Ascending aorta (tissue), 2 donors: ENCODE measurements at regions not wholly inside any gene's neighbourhood (a gene's known extent, or its start where the extent isn't known, plus 50 kb on each side); places are given as distances from the start of the nearest gene placed in this dataset.

Experiments
- DNase-seq, 2 donors: peaks; one replicate each; pipeline ENCODE4 v3.0.0-alpha.2; 2019; ENCODE audit warnings: low spot score in 2 of 2
- H3K27ac ChIP-seq, 2 donors: fragments of 200-600 bp; sonication (generic); one replicate each; pipeline ENCODE4 v1.5.1; 2016 to 2017; ENCODE audit warnings: mild to moderate bottlenecking in 1 of 2
- H3K27me3 ChIP-seq: fragments of 200-600 bp; sonication (generic); one replicate; pipeline ENCODE4 v1.5.1; 2017
- H3K36me3 ChIP-seq, 2 donors: fragments of 200-600 bp; sonication (generic); one replicate each; pipeline ENCODE4 v1.5.1; 2016
- H3K4me1 ChIP-seq, 2 donors: fragments of 200-600 bp; sonication (generic); one replicate each; pipeline ENCODE4 v1.5.1; 2016 to 2017; ENCODE audit warnings: mild to moderate bottlenecking in 1 of 2
- H3K4me3 ChIP-seq, 2 donors: fragments of 200-600 bp; sonication (generic); one replicate each; pipeline ENCODE4 v1.5.1; 2016 to 2017; ENCODE audit warnings: mild to moderate bottlenecking in 1 of 2
- H3K9me3 ChIP-seq, 2 donors: fragments of 200-600 bp; sonication (generic); one replicate each; pipeline ENCODE4 v1.5.1; 2016
- intact Hi-C: fragments of 100-400 bp; cut with DNase I; formaldehyde crosslinking; loops from one replicate; pipeline ENCODE4 v1.15.1; 2023
- TF ChIP-seq, protein P1 (sequence below), 3 experiments: fragments of 200-600 bp in 2 of 3; fragments of 450-650 bp in 1 of 3; sonication (generic) in 2 of 3; IDR thresholded peaks; one replicate each; pipeline ENCODE4 v1.5.1; 2016 to 2019; ENCODE audit warnings: antibody characterized with exemption in 3 of 3, mild to moderate bottlenecking in 1 of 3, moderate library complexity in 1 of 3

DNA sequence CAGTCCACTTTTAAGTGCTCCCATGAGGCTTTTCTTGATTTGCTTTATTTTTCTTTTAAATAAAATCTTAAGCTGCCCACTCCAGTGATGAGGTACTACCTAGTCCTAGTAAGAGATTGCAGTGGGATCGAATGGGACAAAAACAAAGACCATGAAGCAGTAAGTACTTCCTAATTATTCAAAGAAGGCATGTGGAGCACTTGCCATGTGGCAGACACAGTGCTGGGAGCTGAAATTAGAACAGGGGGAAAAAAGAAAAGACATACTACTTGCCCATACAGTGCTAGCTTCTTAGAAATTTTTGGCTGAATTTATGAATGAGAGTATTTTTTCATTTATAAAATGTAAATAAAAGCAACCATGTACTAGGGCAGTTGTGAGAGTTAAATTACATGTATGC lies 239.9 kb upstream of the TNC start:
- Histone ChIP-seq H3K27me3 (no peaks in the 10 kb centered on the region), H3K9me3 (no peaks in the 10 kb centered on the region), H3K36me3 (no peaks in the 10 kb centered on the region), H3K4me3 (no peak overlapping the region), H3K27ac (no peak overlapping the region), H3K4me1 (no peaks in the 10 kb centered on the region)
- no peak for DNase-seq
- intact Hi-C loops: no loop called here
- TF ChIP-seq, protein P1, sequence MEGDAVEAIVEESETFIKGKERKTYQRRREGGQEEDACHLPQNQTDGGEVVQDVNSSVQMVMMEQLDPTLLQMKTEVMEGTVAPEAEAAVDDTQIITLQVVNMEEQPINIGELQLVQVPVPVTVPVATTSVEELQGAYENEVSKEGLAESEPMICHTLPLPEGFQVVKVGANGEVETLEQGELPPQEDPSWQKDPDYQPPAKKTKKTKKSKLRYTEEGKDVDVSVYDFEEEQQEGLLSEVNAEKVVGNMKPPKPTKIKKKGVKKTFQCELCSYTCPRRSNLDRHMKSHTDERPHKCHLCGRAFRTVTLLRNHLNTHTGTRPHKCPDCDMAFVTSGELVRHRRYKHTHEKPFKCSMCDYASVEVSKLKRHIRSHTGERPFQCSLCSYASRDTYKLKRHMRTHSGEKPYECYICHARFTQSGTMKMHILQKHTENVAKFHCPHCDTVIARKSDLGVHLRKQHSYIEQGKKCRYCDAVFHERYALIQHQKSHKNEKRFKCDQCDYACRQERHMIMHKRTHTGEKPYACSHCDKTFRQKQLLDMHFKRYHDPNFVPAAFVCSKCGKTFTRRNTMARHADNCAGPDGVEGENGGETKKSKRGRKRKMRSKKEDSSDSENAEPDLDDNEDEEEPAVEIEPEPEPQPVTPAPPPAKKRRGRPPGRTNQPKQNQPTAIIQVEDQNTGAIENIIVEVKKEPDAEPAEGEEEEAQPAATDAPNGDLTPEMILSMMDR (IDR thresholded peaks at IDR 0.05): no peak

DNA sequence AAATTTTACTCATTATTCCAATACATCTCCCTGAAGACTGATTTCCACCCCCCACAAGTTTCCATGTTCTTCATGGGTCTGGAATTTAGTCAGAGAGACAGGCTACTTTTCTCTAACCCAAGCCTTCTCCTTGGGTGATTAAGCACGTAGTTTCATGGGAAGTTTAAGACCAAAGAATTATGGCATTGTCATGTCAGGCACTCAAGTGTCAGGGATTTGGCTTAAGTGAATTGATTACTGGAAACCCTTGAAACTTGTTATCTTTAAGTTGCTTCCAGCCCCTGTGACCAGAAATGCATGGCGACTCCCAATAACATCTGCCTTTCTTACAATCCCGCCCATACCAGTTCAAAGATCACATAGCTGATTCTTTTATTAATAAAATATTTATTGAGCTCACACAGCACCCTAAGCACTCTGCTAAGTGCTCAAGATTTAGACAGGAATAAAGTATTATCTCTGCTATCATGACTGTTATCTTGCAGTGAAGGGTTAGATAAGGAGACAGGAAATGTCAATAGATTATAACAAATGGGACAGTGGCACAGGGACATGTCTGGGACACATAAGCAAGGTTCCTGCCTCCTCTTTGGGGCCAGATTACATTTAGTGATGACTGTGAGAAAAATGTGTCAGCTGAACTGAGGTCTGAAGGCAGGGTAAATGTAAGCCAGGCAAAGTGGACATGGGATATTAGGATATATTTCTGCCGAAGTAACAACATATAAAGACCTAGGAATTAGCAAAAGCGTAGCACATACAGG lies 241.2 kb upstream of the TNC start:
- TF ChIP-seq, protein P1 (IDR thresholded peaks at IDR 0.05): no peak
- H3K27ac ChIP-seq: no peak overlapping the region
- DNase-seq: no peak
- intact Hi-C loops: no loop called here
- no peak overlapping the region for H3K4me3 ChIP-seq
- H3K9me3 ChIP-seq: no peaks in the 10 kb centered on the region
- no peaks in the 10 kb centered on the region for H3K4me1 ChIP-seq
- no peaks in the 10 kb centered on the region for H3K36me3 ChIP-seq
- no peaks in the 10 kb centered on the region for H3K27me3 ChIP-seq

DNA sequence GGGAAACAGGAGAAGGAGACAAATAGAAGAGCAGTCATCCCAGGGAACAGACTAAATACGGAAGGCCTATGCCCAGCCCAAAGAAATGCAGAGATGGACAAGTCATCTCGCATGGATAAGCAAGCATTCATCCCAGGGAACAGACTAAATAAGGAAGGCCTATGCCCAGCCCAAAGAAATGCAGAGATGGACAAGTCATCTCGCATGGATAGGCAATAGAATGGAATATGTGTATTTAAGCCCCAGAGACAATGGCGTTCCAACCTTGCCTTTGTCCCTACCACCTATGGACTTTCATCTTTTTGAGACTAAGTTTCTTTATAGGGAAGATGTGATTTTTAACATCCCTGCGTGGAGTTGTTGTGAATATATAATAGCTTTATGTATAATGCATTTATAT lies 242.2 kb upstream of the TNC start:
- no peak for DNase-seq
- H3K27ac ChIP-seq: no peak overlapping the region
- intact Hi-C loops: no loop called here
- TF ChIP-seq, protein P1 (IDR thresholded peaks at IDR 0.05): no peak
- H3K27me3 ChIP-seq: no peaks in the 10 kb centered on the region
- no peaks in the 10 kb centered on the region for H3K9me3 ChIP-seq
- no peaks in the 10 kb centered on the region for H3K36me3 ChIP-seq
- H3K4me3 ChIP-seq: no peak overlapping the region
- H3K4me1 ChIP-seq: no peaks in the 10 kb centered on the region

DNA sequence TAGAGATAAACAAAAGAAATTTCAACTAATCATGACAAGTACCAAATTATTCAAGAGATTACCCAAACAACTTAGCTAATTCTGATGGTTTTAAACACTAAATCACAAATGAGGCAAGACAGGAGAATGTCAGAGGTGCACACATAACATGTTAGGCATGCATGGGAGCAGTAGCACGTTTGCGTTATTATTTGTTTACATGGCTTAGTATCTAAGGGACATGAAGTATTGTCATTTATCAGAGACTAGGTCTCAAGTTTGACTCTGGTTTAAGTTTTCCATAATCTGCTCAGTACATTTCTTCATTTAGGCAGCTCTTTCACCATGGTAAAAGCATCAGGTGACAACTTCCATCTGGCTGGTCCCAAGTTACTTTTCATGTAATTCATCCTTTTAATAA lies 244.1 kb upstream of the TNC start:
- Histone ChIP-seq H3K4me1 (peaks cover 0 to 4% of the 10 kb centered on the region in 2 donors), H3K9me3 (no peaks in the 10 kb centered on the region), H3K27ac (no peak overlapping the region), H3K36me3 (no peaks in the 10 kb centered on the region), H3K27me3 (no peaks in the 10 kb centered on the region), H3K4me3 (no peak overlapping the region)
- no peak for DNase-seq
- TF ChIP-seq, protein P1 (IDR thresholded peaks at IDR 0.05): no peak
- intact Hi-C loops: no loop called here

DNA sequence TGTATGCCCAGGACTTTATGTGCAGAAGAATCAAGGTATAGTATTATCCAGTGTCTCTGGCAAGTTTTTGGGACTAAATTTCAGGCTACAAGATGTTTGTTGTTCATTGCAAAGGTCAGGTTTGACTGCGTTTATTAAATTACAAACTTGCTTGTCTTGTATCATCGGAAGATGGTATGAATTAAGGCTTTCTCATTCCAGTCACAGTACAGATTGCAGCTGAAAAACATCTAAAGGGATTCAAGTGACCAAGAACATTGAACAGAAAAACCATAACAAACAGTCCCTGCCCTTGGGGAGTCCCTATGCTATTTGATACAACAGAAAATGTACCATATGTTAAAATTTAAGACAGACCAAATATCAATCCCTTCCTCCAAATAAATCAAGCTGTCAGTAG lies 244.7 kb upstream of the TNC start:
- Histone ChIP-seq H3K36me3 (no peaks in the 10 kb centered on the region), H3K4me3 (no peak overlapping the region), H3K27ac (no peak overlapping the region), H3K4me1 (peaks cover 0 to 4% of the 10 kb centered on the region in 2 donors), H3K27me3 (no peaks in the 10 kb centered on the region), H3K9me3 (no peaks in the 10 kb centered on the region)
- no peak for DNase-seq
- TF ChIP-seq, protein P1 (IDR thresholded peaks at IDR 0.05): no peak
- intact Hi-C loops: no loop called here
